Nephron progenitor cell (in vitro differentiated cells): ENCODE measurements at regions not wholly inside any gene's neighbourhood (a gene's known extent, or its start where the extent isn't known, plus 50 kb on each side); places are given as distances from the start of the nearest gene placed in this dataset.

Experiments
- DNase-seq: peaks from one replicate; pipeline ENCODE4 v3.0.0; 2021
- H3K27ac Mint-ChIP-seq: 2 replicates; pipeline ENCODE4 v1.8.0; 2021; ENCODE audit warnings: mild to moderate bottlenecking, moderate library complexity, mixed read lengths
- H3K27me3 Mint-ChIP-seq: 2 replicates; pipeline ENCODE4 v1.8.0; 2021; ENCODE audit warnings: mild to moderate bottlenecking, low read depth, mixed read lengths; ENCODE audit not compliant: poor library complexity
- H3K36me3 Mint-ChIP-seq: 2 replicates; pipeline ENCODE4 v1.8.0; 2021; ENCODE audit warnings: low read depth, mixed read lengths
- H3K4me1 Mint-ChIP-seq: 2 replicates; pipeline ENCODE4 v1.8.0; 2021; ENCODE audit warnings: mixed read lengths
- H3K4me3 Mint-ChIP-seq: 2 replicates; pipeline ENCODE4 v1.8.0; 2021; ENCODE audit warnings: mild to moderate bottlenecking, moderate library complexity, mixed read lengths
- H3K9me3 Mint-ChIP-seq: 2 replicates; pipeline ENCODE4 v1.8.0; 2021; ENCODE audit warnings: mild to moderate bottlenecking, moderate library complexity, mixed read lengths
- TF ChIP-seq, protein P1 (sequence below): fragments of 200-600 bp; sonication (generic); IDR thresholded peaks from 2 replicates; pipeline ENCODE4 v1.5.0; 2021; ENCODE audit warnings: antibody characterized with exemption

GRCh38 chrX:74090049-74090448, 213.9 kb upstream of the ZCCHC13 start:
- H3K27ac Mint-ChIP-seq: no peak overlapping the region
- no peaks in the 10 kb centered on the region for H3K27me3 Mint-ChIP-seq

DNA sequence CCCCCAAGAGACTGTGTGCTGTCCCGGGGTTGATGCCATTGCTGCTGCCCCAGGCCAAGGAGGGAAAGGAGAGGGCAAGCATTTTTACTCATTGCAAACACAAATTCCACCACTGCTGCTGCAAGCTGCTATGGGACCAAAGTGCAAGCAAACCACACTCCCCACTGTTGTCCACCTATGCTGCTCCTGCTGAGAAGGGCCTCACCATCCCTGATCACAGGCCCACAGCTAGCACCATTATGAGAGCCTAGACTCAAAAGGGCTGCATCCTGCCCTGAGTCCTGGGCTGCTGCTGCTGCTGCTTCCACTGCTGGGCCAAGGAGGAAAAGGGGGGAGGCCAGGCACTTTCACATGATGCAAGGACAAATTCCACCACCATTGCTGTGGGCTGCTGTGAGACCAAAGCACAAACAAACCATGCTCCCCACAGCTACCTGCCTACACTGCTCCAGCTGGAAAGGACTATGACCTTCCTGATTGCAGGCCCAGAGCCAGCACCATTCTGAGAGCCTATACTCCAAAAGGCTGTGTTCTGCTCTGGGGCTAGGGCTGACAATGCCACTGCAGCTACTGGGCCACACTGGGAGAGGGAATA, 218.2 kb upstream of the ZCCHC13 start:
- no peaks in the 10 kb centered on the region for H3K4me1 Mint-ChIP-seq
- H3K4me3 Mint-ChIP-seq: no peak overlapping the region
- H3K27me3 Mint-ChIP-seq: no peaks in the 10 kb centered on the region
- DNase-seq: no peak
- H3K36me3 Mint-ChIP-seq: peaks cover 57% of the 10 kb centered on the region
- peaks cover 45% of the 10 kb centered on the region for H3K9me3 Mint-ChIP-seq
- H3K27ac Mint-ChIP-seq: no peak overlapping the region
- TF ChIP-seq, protein P1, sequence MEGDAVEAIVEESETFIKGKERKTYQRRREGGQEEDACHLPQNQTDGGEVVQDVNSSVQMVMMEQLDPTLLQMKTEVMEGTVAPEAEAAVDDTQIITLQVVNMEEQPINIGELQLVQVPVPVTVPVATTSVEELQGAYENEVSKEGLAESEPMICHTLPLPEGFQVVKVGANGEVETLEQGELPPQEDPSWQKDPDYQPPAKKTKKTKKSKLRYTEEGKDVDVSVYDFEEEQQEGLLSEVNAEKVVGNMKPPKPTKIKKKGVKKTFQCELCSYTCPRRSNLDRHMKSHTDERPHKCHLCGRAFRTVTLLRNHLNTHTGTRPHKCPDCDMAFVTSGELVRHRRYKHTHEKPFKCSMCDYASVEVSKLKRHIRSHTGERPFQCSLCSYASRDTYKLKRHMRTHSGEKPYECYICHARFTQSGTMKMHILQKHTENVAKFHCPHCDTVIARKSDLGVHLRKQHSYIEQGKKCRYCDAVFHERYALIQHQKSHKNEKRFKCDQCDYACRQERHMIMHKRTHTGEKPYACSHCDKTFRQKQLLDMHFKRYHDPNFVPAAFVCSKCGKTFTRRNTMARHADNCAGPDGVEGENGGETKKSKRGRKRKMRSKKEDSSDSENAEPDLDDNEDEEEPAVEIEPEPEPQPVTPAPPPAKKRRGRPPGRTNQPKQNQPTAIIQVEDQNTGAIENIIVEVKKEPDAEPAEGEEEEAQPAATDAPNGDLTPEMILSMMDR: no peak

More at GRCh38 chrX:74090049-74090448, 213.9 kb upstream of the ZCCHC13 start:
- no peak for DNase-seq
- TF ChIP-seq, protein P1: no peak
- Mint-ChIP-seq H3K4me1 (no peaks in the 10 kb centered on the region), H3K4me3 (no peak overlapping the region), H3K9me3 (peaks cover 59% of the 10 kb centered on the region), H3K36me3 (peaks cover 59% of the 10 kb centered on the region)

DNA sequence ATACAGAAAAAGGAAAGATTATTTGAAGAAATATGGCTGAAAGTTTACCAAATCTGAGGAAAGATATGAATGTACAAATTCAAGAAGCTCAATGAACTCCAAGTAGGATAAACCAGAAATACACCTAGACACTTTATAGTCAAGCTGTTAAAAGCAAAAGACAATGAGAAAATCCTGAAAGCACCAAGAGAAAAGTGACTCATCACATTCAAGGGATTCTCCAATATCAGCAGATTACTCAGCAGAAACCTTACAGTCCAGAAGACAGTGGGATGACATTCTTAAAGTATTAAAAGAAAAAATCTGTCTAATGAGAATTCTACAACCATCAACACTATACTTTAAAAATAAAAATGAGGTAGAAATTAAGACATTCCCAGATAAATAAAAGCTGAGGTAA, 223.8 kb upstream of the ZCCHC13 start:
- peaks cover 81% of the 10 kb centered on the region for H3K36me3 Mint-ChIP-seq
- H3K4me1 Mint-ChIP-seq: no peaks in the 10 kb centered on the region
- TF ChIP-seq, protein P1: no peak
- no peak overlapping the region for H3K4me3 Mint-ChIP-seq
- peaks cover 70% of the 10 kb centered on the region for H3K9me3 Mint-ChIP-seq
- no peaks in the 10 kb centered on the region for H3K27me3 Mint-ChIP-seq
- DNase-seq: no peak
- H3K27ac Mint-ChIP-seq: no peak overlapping the region

DNA sequence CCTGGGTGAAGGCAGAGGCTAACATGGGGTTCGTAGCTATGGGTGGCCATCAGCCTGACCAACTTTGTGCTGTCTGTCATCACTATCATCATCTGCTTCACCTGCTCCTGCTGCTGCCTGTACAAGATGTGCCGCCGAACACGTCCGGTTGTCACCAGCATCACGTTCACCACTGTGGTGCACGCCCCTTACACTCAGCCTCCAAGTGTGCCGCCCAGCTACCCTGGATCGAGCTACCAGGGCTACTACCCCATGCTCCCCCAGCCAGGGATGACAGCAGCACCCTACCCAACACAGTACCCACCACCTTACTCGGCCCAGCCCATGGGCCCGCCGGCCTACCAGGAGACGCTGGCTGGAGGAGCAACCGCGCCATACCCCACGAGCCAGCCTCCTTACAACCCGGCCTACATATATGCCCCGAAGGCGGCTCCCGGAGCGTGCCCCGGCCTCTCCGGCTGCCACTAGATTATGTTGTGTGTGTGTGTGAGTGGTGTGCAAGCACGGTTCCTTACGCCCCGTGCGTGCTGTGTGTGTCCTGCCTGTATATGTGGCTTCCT, 213.4 kb upstream of the XIST start:
- H3K4me1 Mint-ChIP-seq: no peaks in the 10 kb centered on the region
- no peak overlapping the region for H3K4me3 Mint-ChIP-seq
- no peak for DNase-seq
- TF ChIP-seq, protein P1: no peak
- H3K9me3 Mint-ChIP-seq: peaks cover 32% of the 10 kb centered on the region
- no peak overlapping the region for H3K27ac Mint-ChIP-seq
- H3K36me3 Mint-ChIP-seq: peaks cover 34% of the 10 kb centered on the region
- peaks cover 3% of the 10 kb centered on the region for H3K27me3 Mint-ChIP-seq

GRCh38 chrX:74063426-74064155, 211.1 kb upstream of the XIST start:
- no peaks in the 10 kb centered on the region for H3K27me3 Mint-ChIP-seq
- no peak overlapping the region for H3K4me3 Mint-ChIP-seq
- no peak overlapping the region for H3K27ac Mint-ChIP-seq
- peaks cover 13% of the 10 kb centered on the region for H3K9me3 Mint-ChIP-seq
- H3K4me1 Mint-ChIP-seq: no peaks in the 10 kb centered on the region
- H3K36me3 Mint-ChIP-seq: peaks cover 13% of the 10 kb centered on the region
- TF ChIP-seq, protein P1: no peak
- no peak for DNase-seq
